ENCODE measurements at regions not wholly inside any gene's neighbourhood (a gene's known extent, or its start where the extent isn't known, plus 50 kb on each side); places are given as distances from the start of the nearest gene placed in this dataset.

- no peak for DNase-seq (ENCODE audit: low read depth in 1 of 2, low spot score in 2 of 2)
- Histone ChIP-seq H3K23ac (ENCODE audit: insufficient read length) (no peak overlapping the region), H3K27ac (ENCODE audit: low read depth, low read length) (no peak overlapping the region), H3K23me2 (ENCODE audit: low read depth, low read length) (no peaks in the 10 kb centered on the region), H2BK120ac (replicated peaks; ENCODE audit: low read depth, low read length) (no peak overlapping the region), H4K8ac (ENCODE audit: extremely low read depth, insufficient read depth, low read length) (no peak overlapping the region), H3K9me3 (ENCODE audit: insufficient read depth in 2 of 2, low read depth in 1 of 2, low read length in 1 of 2) (no peaks in the 10 kb centered on the region; a peak in 1 of 4 replicates), H3K18ac (ENCODE audit: extremely low read depth, low read length) (no peak overlapping the region), H2AFZ (ENCODE audit: low read length) (no peak overlapping the region), H2AK5ac (ENCODE audit: low read depth, low read length) (no peak overlapping the region), H4K20me1 (replicated peaks in 1 of 2; ENCODE audit: control insufficient read depth in 1 of 2, insufficient read depth in 2 of 2, low read length in 2 of 2) (no peaks in the 10 kb centered on the region), H3K14ac (ENCODE audit: insufficient read length) (no peak overlapping the region), H3K4ac (replicated peaks; ENCODE audit: insufficient read length, low read depth, low read length) (no peak overlapping the region), H3K79me2 (ENCODE audit: control insufficient read depth in 1 of 2, insufficient read depth in 2 of 2, low read length in 2 of 2) (no peaks in the 10 kb centered on the region), H4K91ac (replicated peaks; ENCODE audit: insufficient read length, low read length) (no peak overlapping the region), H4K5ac (ENCODE audit: insufficient read length, low read depth, low read length) (no peak overlapping the region), H3K9ac (replicated peaks in 1 of 4; ENCODE audit: extremely low read depth in 1 of 4, low read depth in 3 of 4, low read length in 3 of 4) (no peak overlapping the region), H3K4me2 (ENCODE audit: insufficient read depth in 1 of 2, low read depth in 2 of 2, low read length in 2 of 2) (no peak overlapping the region), H2BK12ac (ENCODE audit: low read depth, low read length) (no peak overlapping the region), H3K36me3 (ENCODE audit: control insufficient read depth in 2 of 4, insufficient read depth in 4 of 4, low read length in 3 of 4) (no peaks in the 10 kb centered on the region), H2BK15ac (ENCODE audit: low read length) (no peak overlapping the region), H3K4me3 (ENCODE audit: extremely low read depth in 1 of 4, insufficient read depth in 2 of 4, low read depth in 3 of 4, low read length in 4 of 4) (no peak overlapping the region), H3K27me3 (replicated peaks in 1 of 4; ENCODE audit: control insufficient read depth in 3 of 4, extremely low read depth in 1 of 4, insufficient read depth in 3 of 4, low read length in 3 of 4) (no peaks in the 10 kb centered on the region), H2BK20ac (ENCODE audit: low read length) (no peak overlapping the region), H3K56ac (replicated peaks; ENCODE audit: insufficient read length, low read depth, low read length) (no peak overlapping the region), H3K79me1 (ENCODE audit: low read depth, low read length) (no peaks in the 10 kb centered on the region), H3K4me1 (replicated peaks in 1 of 4; ENCODE audit: control insufficient read depth in 3 of 4, insufficient read depth in 4 of 4, low read length in 3 of 4) (no peaks in the 10 kb centered on the region), H2BK5ac (ENCODE audit: low read depth, low read length) (no peak overlapping the region)
- no peak for FAIRE-seq
- ChIA-PET CTCF (ENCODE audit: partially characterized antibody) (no interaction called here), POLR2A (ENCODE audit: partially characterized antibody) (interaction anchor here (0.6 kb wide), 1 partner anchor 15 kb away, joined by 3 read pairs; no protein-coding TSS in a partner anchor)
- no peak for TF ChIP-seq ZNF274 (IDR thresholded peaks at IDR 0.05; ENCODE audit: borderline replicate concordance, extremely low read depth, low read length)
- no peak for TF ChIP-seq ASH2L (IDR thresholded peaks at IDR 0.05; ENCODE audit: low read length)
- TF ChIP-seq CEBPB (IDR thresholded peaks at IDR 0.05; ENCODE audit: low read depth, low read length) = no peak
- TF ChIP-seq SP1 (IDR thresholded peaks at IDR 0.05; ENCODE audit: low read depth, low read length) = no peak
- TF ChIP-seq FOSL1 (IDR thresholded peaks at IDR 0.05; ENCODE audit: insufficient read depth, low read depth, low read length) = no peak
- TF ChIP-seq CBX8 (IDR thresholded peaks at IDR 0.05; ENCODE audit: borderline replicate concordance, low read depth, low read length) = no peak
- no peak for TF ChIP-seq RXRA (IDR thresholded peaks at IDR 0.05; ENCODE audit: insufficient read depth, low read depth, low read length)
- TF ChIP-seq SAP30 (IDR thresholded peaks at IDR 0.05; ENCODE audit: insufficient read depth, insufficient replicate concordance, low read length) = no peak
- TF ChIP-seq CHD1 (IDR thresholded peaks at IDR 0.05; ENCODE audit: low read depth, low read length) = no peak
- no peak for TF ChIP-seq RAD21 (IDR thresholded peaks at IDR 0.05 in 1 of 2, conservative IDR thresholded peaks at IDR 0.05 in 1 of 2; ENCODE audit: low read depth in 2 of 2, low read length in 2 of 2)
- no peak for TF ChIP-seq KDM4A (IDR thresholded peaks at IDR 0.05; ENCODE audit: low read depth, low read length, severe bottlenecking)
- no peak for TF ChIP-seq SP4 (IDR thresholded peaks at IDR 0.05; ENCODE audit: low read length)
- no peak for TF ChIP-seq ATF3 (IDR thresholded peaks at IDR 0.05; ENCODE audit: insufficient read depth, low read depth, low read length)
- TF ChIP-seq EGR1 (IDR thresholded peaks at IDR 0.05; ENCODE audit: borderline replicate concordance, low read depth, low read length) = no peak
- TF ChIP-seq HDAC2 (IDR thresholded peaks at IDR 0.05; ENCODE audit: borderline replicate concordance in 1 of 2, low read depth in 2 of 2, low read length in 2 of 2) = no peak
Measured at GRCh38 chr3:174376346-174376745, 482.8 kb upstream of the NAALADL2 start.
